ENCODE measurements at regions not wholly inside any gene's neighbourhood (a gene's known extent, or its start where the extent isn't known, plus 50 kb on each side); places are given as distances from the start of the nearest gene placed in this dataset.
"Not testable (repeated sequence)": the region's sequence is repeated elsewhere in the genome, so short reads cannot be mapped to it uniquely, and the experiment has no call there.

GRCh38 chr4:29259556-29259955, 1460.6 kb upstream of the PCDH7 start:
- no peak for DNase-seq

GRCh38 chr4:29262986-29263385, 1457.2 kb upstream of the PCDH7 start:
- DNase-seq, result no peak

- no peak for DNase-seq
Measured at GRCh38 chr4:29276150-29276549, 1444.0 kb upstream of the PCDH7 start.

- no peak for DNase-seq
Measured at GRCh38 chr4:29277381-29277780, 1442.8 kb upstream of the PCDH7 start.

- no peak for DNase-seq
Measured at GRCh38 chr4:29278585-29278984, 1441.6 kb upstream of the PCDH7 start.

- DNase-seq, result no peak
Measured at GRCh38 chr4:29289118-29289517, 1431.1 kb upstream of the PCDH7 start.

- DNase-seq, result no peak
Measured at GRCh38 chr4:29295280-29295679, 1424.9 kb upstream of the PCDH7 start.

- no peak for DNase-seq
Measured at GRCh38 chr4:29304595-29304994, 1415.6 kb upstream of the PCDH7 start.

GRCh38 chr4:29307256-29307655, 1412.9 kb upstream of the PCDH7 start:
- no peak for DNase-seq

- DNase-seq, result no peak
Measured at GRCh38 chr4:29307755-29308154, 1412.4 kb upstream of the PCDH7 start.

- no peak for DNase-seq
Measured at GRCh38 chr4:29309050-29309449, 1411.1 kb upstream of the PCDH7 start.

GRCh38 chr4:29310252-29310651, 1409.9 kb upstream of the PCDH7 start:
- DNase-seq, result no peak

GRCh38 chr4:29311247-29311646, 1408.9 kb upstream of the PCDH7 start:
- no peak for DNase-seq

- no peak for DNase-seq
Measured at GRCh38 chr4:29319663-29320340, 1400.4 kb upstream of the PCDH7 start.

- DNase-seq, result no peak
Measured at GRCh38 chr4:29320947-29321620, 1399.1 kb upstream of the PCDH7 start.

GRCh38 chr4:29326004-29326403, 1394.2 kb upstream of the PCDH7 start:
- DNase-seq, result no peak

- no peak for DNase-seq
Measured at GRCh38 chr4:29326816-29327215, 1393.4 kb upstream of the PCDH7 start.

GRCh38 chr4:29336861-29337260, 1383.3 kb upstream of the PCDH7 start:
- DNase-seq, result no peak

GRCh38 chr4:29372971-29373370, 1347.2 kb upstream of the PCDH7 start:
- DNase-seq, result no peak

- DNase-seq, result no peak
Measured at GRCh38 chr4:29375716-29376115, 1344.5 kb upstream of the PCDH7 start.

- DNase-seq, result not testable (repeated sequence)
Measured at GRCh38 chr4:29378237-29378636, 1341.9 kb upstream of the PCDH7 start.

- DNase-seq, result no peak
Measured at GRCh38 chr4:29390921-29391320, 1329.2 kb upstream of the PCDH7 start.

- DNase-seq, result no peak
Measured at GRCh38 chr4:29405116-29405515, 1315.1 kb upstream of the PCDH7 start.

GRCh38 chr4:29415771-29416170, 1304.4 kb upstream of the PCDH7 start:
- no peak for DNase-seq
